Progenitor cell of endocrine pancreas (in vitro differentiated cells): ENCODE measurements at regions not wholly inside any gene's neighbourhood (a gene's known extent, or its start where the extent isn't known, plus 50 kb on each side); places are given as distances from the start of the nearest gene placed in this dataset.
"Not testable (repeated sequence)": the region's sequence is repeated elsewhere in the genome, so short reads cannot be mapped to it uniquely, and the experiment has no call there.

Source experiments
- DNase-seq: peaks from one replicate; pipeline ENCODE4 v3.0.0; 2021; ENCODE audit warnings: low spot score; ENCODE audit not compliant: unreplicated experiment
- H3K27ac Mint-ChIP-seq: 2 replicates; pipeline ENCODE4 v1.8.0; 2021; ENCODE audit warnings: mild to moderate bottlenecking, moderate library complexity, mixed read lengths
- H3K27me3 Mint-ChIP-seq: 2 replicates; pipeline ENCODE4 v1.8.0; 2021; ENCODE audit warnings: mixed read lengths
- H3K36me3 Mint-ChIP-seq: 2 replicates; pipeline ENCODE4 v1.8.0; 2022; ENCODE audit warnings: mixed read lengths; ENCODE audit not compliant: insufficient read depth
- H3K4me1 Mint-ChIP-seq: 2 replicates; pipeline ENCODE4 v1.8.0; 2021; ENCODE audit warnings: low read depth, mixed read lengths
- H3K4me3 Mint-ChIP-seq: 2 replicates; pipeline ENCODE4 v1.8.0; 2021; ENCODE audit warnings: low read depth, mild to moderate bottlenecking, moderate library complexity, mixed read lengths
- H3K9me3 Mint-ChIP-seq: 2 replicates; pipeline ENCODE4 v1.8.0; 2021; ENCODE audit warnings: low read depth, mixed read lengths
- TF ChIP-seq, protein P1 (sequence below): fragments of 200-600 bp; sonication (generic); IDR thresholded peaks from one replicate; pipeline ENCODE4 v1.5.0; 2021; ENCODE audit warnings: antibody characterized with exemption, mild to moderate bottlenecking; ENCODE audit not compliant: unreplicated experiment

DNA sequence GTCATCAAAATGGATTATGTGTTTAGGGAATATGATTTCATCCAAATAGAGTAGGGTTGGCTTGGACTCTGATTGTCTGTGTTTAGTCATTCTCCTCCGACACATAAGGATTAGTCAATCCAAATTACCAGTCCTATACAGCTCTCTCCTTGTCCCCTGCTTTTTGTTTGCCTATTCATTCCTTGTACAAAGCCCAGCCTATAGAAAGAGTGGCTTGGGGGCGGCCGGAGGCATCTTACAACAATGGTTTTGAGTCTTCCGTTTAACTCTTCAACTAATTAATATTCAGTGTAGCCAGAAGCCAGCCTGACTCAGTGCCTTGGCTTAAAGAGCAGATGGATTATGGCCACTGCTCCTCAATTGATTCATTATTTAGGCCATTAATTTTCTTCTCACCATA lies 796.6 kb upstream of the POU3F4 start:
- TF ChIP-seq, protein P1, sequence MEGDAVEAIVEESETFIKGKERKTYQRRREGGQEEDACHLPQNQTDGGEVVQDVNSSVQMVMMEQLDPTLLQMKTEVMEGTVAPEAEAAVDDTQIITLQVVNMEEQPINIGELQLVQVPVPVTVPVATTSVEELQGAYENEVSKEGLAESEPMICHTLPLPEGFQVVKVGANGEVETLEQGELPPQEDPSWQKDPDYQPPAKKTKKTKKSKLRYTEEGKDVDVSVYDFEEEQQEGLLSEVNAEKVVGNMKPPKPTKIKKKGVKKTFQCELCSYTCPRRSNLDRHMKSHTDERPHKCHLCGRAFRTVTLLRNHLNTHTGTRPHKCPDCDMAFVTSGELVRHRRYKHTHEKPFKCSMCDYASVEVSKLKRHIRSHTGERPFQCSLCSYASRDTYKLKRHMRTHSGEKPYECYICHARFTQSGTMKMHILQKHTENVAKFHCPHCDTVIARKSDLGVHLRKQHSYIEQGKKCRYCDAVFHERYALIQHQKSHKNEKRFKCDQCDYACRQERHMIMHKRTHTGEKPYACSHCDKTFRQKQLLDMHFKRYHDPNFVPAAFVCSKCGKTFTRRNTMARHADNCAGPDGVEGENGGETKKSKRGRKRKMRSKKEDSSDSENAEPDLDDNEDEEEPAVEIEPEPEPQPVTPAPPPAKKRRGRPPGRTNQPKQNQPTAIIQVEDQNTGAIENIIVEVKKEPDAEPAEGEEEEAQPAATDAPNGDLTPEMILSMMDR = no peak
- Mint-ChIP-seq H3K27ac (no peak overlapping the region), H3K27me3 (no peaks in the 10 kb centered on the region), H3K36me3 (no peaks in the 10 kb centered on the region), H3K4me3 (no peak overlapping the region), H3K4me1 (peaks cover 2% of the 10 kb centered on the region), H3K9me3 (peaks cover 10% of the 10 kb centered on the region)
- DNase-seq = no peak

DNA sequence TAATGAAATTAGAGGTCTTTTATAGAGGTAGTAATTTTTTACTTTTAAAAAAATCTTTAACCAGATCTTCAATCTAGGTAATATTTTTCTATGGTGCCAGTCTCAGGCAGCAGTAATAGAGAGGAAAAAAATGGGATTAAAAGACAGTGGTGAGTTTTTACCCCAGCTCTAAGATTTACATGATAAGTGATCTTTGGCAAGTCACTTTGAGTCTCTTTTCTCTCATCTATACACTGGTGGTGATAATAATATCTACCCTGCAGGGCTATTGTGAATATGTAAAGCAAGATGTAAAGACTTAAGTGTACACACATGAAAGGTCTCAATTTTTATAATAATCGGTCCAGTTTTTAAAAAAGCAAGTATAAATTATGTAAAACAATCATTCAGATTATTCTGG lies 786.2 kb upstream of the POU3F4 start:
- no peaks in the 10 kb centered on the region for H3K4me1 Mint-ChIP-seq
- H3K27me3 Mint-ChIP-seq = no peaks in the 10 kb centered on the region
- H3K4me3 Mint-ChIP-seq = no peak overlapping the region
- no peak for DNase-seq
- TF ChIP-seq, protein P1 = no peak
- H3K36me3 Mint-ChIP-seq = no peaks in the 10 kb centered on the region
- H3K9me3 Mint-ChIP-seq = peaks cover 3% of the 10 kb centered on the region
- no peak overlapping the region for H3K27ac Mint-ChIP-seq

DNA sequence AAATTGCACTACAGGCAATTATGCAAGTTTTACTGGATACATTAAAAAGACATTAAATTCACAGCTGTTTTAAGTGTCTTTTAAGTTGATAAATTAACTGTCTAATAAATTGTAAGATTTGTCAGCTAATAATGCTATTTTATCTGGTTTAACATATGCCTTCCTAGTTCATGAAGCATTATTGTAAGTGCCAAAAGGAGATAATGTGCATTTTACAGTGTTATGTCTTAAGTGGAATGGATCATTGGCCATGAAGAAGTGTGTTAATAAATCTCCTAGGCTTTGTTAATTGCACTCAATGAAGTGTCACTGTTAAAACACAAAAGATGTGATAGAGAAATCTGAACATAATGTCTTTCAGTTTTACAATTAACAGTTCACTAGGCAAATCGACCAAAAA lies 784.3 kb upstream of the POU3F4 start:
- Mint-ChIP-seq H3K27ac (no peak overlapping the region), H3K4me3 (no peak overlapping the region), H3K4me1 (no peaks in the 10 kb centered on the region), H3K36me3 (no peaks in the 10 kb centered on the region), H3K27me3 (no peaks in the 10 kb centered on the region), H3K9me3 (peaks cover 3% of the 10 kb centered on the region)
- DNase-seq = no peak
- TF ChIP-seq, protein P1 = no peak

DNA sequence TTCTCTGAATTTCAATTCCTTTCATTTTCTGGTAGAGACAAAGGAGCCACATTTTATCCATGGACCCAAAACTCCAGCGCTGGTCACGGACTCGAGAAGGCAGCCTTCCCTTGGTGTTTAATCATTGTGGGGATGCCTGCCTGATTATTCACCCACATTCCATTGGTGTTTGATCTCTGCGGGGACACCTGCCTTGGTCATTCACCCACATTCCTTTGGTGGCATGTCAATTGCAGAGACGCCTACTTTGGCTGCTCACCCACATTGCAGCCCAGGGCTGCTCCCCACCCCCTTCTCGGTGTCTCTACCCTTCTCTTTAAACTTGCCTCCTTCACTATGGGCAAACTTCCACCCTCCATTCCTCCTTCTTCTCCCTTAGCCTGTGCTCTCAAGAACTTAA lies 780.7 kb upstream of the POU3F4 start:
- not testable (repeated sequence) for H3K27ac Mint-ChIP-seq, H3K4me1 Mint-ChIP-seq, H3K9me3 Mint-ChIP-seq, H3K36me3 Mint-ChIP-seq, DNase-seq, H3K27me3 Mint-ChIP-seq, H3K4me3 Mint-ChIP-seq

DNA sequence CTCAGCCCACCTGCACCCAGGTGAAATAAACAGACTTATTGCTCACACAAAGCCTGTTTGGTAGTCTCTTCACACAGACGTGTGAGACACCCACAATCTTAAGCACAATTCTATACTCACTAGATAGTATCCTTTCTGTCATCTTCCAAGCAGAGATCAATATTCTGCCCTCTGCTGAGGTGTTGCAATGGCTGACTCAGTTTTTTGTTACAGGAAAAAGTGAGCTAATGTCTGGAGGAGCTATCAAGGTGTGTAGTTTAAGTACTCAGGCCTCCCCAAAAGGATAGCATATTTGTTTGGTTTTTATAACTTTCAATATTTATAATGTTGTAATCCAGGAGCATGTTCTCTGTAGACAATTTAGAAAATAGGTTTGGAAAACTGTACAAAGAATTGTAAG lies 775.2 kb upstream of the POU3F4 start:
- no peak overlapping the region for H3K27ac Mint-ChIP-seq
- H3K4me1 Mint-ChIP-seq = peaks cover 1% of the 10 kb centered on the region
- no peak overlapping the region for H3K4me3 Mint-ChIP-seq
- no peaks in the 10 kb centered on the region for H3K36me3 Mint-ChIP-seq
- TF ChIP-seq, protein P1 = no peak
- peaks cover 9% of the 10 kb centered on the region for H3K9me3 Mint-ChIP-seq
- H3K27me3 Mint-ChIP-seq = no peaks in the 10 kb centered on the region
- no peak for DNase-seq

DNA sequence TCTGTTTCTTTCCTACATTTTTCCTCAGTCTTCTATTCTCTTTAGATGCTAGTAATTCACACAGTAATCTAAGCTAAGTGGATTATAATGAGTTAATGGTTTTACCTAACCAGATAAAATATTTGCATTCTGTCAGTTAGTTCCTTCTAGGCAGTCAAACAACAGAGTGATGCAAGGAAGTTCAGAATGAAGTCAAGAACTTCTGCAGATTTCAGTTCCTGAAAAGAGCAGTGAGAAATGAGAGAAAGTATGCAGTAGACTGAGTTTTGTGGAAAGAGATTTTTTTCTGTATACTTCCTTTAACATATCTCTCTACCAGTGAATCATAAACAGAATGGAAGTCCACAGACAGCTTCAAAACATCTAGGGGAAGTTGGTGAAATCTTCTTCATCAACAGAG lies 774.0 kb upstream of the POU3F4 start:
- Mint-ChIP-seq H3K4me1 (peaks cover 1% of the 10 kb centered on the region), H3K27ac (no peak overlapping the region), H3K4me3 (no peak overlapping the region), H3K27me3 (no peaks in the 10 kb centered on the region), H3K36me3 (no peaks in the 10 kb centered on the region), H3K9me3 (peaks cover 9% of the 10 kb centered on the region)
- DNase-seq = no peak
- TF ChIP-seq, protein P1 = no peak

DNA sequence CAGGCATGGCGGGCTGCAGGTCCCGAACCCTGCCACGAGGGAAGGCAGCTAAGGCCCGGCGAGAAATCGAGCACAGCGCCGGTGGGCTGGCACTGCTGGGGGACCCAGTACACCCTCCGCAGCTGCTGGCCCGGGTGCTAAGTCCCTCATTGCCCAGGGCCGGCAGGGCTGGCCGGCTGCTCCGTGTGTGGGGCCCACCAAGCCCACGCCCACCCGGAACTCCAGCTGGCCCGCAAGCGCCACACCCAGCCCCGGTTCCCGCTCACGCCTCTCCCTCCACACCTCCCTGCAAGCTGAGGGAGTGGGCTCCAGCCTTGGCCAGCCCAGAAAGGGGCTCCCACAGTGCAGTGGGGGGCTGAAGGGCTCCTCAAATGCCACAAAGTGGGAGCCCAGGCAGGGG lies 769.8 kb upstream of the POU3F4 start:
- not testable (repeated sequence) for DNase-seq, H3K9me3 Mint-ChIP-seq, H3K36me3 Mint-ChIP-seq, H3K27me3 Mint-ChIP-seq, H3K4me3 Mint-ChIP-seq, H3K4me1 Mint-ChIP-seq, H3K27ac Mint-ChIP-seq
